Body of pancreas (tissue), 4 donors: ENCODE measurements at regions not wholly inside any gene's neighbourhood (a gene's known extent, or its start where the extent isn't known, plus 50 kb on each side); places are given as distances from the start of the nearest gene placed in this dataset.

ENCODE experiments used
- CTCF ChIP-seq, 7 experiments: fragments of 450-650 bp in 4 of 7; fragments of 200-600 bp in 3 of 7; sonication (generic) in 3 of 7; IDR thresholded peaks; one replicate each; pipeline ENCODE4 v1.5.1; 2016 to 2019; ENCODE audit warnings: antibody characterized with exemption in 7 of 7
- POLR2A ChIP-seq, 3 donors: fragments of 450-650 bp; IDR thresholded peaks; one replicate each; pipeline ENCODE4 v1.6.1; 2016; ENCODE audit warnings: antibody characterized with exemption in 3 of 3, mild to moderate bottlenecking in 2 of 3

- TF ChIP-seq CTCF (IDR thresholded peaks at IDR 0.05): no peak
- TF ChIP-seq POLR2A (IDR thresholded peaks at IDR 0.05): no peak
Observed at GRCh38 chr11:119547511-119547910, 124.5 kb upstream of the THY1 start.
